ENCODE measurements at regions not wholly inside any gene's neighbourhood (a gene's known extent, or its start where the extent isn't known, plus 50 kb on each side); places are given as distances from the start of the nearest gene placed in this dataset.

- DNase-seq, result no peak
- H3K27ac ChIP-seq, result no peak overlapping the region
These were observed 104.1 kb upstream of the BASP1 start for GRCh38 chr5:17113174-17113958.

GRCh38 chr5:17114233-17114632 lies 103.2 kb upstream of the BASP1 start:
- no peak overlapping the region for H3K27ac ChIP-seq

More at GRCh38 chr5:17113174-17113958, 104.1 kb upstream of the BASP1 start:
- no peaks in the 10 kb centered on the region for H3K27me3 ChIP-seq (ENCODE audit: insufficient read depth, low read depth, severe bottlenecking)
- TF ChIP-seq CTCF (IDR thresholded peaks at IDR 0.05; ENCODE audit: low read depth, low read length), result no peak
- no peaks in the 10 kb centered on the region for H3K9me3 ChIP-seq (ENCODE audit: severe bottlenecking)
- H3K36me3 ChIP-seq, result no peaks in the 10 kb centered on the region
- no peak overlapping the region for H3K4me3 ChIP-seq (ENCODE audit: low read depth, low read length)

GRCh38 chr5:17114715-17115599 lies 102.5 kb upstream of the BASP1 start:
- DNase-seq, result no peak
- no peak overlapping the region for H3K4me3 ChIP-seq (ENCODE audit: low read depth, low read length)
- H3K27ac ChIP-seq, result no peak overlapping the region
- TF ChIP-seq CTCF (IDR thresholded peaks at IDR 0.05; ENCODE audit: low read depth, low read length), result no peak
- no peaks in the 10 kb centered on the region for H3K9me3 ChIP-seq (ENCODE audit: severe bottlenecking)
- H3K27me3 ChIP-seq (ENCODE audit: insufficient read depth, low read depth, severe bottlenecking), result no peaks in the 10 kb centered on the region
- no peaks in the 10 kb centered on the region for H3K36me3 ChIP-seq

More at GRCh38 chr5:17114233-17114632, 103.2 kb upstream of the BASP1 start:
- DNase-seq, result no peak
- H3K4me3 ChIP-seq (ENCODE audit: low read depth, low read length), result no peak overlapping the region
- TF ChIP-seq CTCF (IDR thresholded peaks at IDR 0.05; ENCODE audit: low read depth, low read length), result no peak
- H3K9me3 ChIP-seq (ENCODE audit: severe bottlenecking), result no peaks in the 10 kb centered on the region
- H3K36me3 ChIP-seq, result no peaks in the 10 kb centered on the region
- no peaks in the 10 kb centered on the region for H3K27me3 ChIP-seq (ENCODE audit: insufficient read depth, low read depth, severe bottlenecking)

GRCh38 chr5:17115855-17116254 lies 101.6 kb upstream of the BASP1 start:
- DNase-seq, result no peak
- Histone ChIP-seq H3K27me3 (ENCODE audit: insufficient read depth, low read depth, severe bottlenecking) (no peaks in the 10 kb centered on the region), H3K27ac (no peak overlapping the region), H3K9me3 (ENCODE audit: severe bottlenecking) (no peaks in the 10 kb centered on the region), H3K4me3 (ENCODE audit: low read depth, low read length) (no peak overlapping the region), H3K36me3 (no peaks in the 10 kb centered on the region)
- TF ChIP-seq CTCF (IDR thresholded peaks at IDR 0.05; ENCODE audit: low read depth, low read length), result no peak

DNA sequence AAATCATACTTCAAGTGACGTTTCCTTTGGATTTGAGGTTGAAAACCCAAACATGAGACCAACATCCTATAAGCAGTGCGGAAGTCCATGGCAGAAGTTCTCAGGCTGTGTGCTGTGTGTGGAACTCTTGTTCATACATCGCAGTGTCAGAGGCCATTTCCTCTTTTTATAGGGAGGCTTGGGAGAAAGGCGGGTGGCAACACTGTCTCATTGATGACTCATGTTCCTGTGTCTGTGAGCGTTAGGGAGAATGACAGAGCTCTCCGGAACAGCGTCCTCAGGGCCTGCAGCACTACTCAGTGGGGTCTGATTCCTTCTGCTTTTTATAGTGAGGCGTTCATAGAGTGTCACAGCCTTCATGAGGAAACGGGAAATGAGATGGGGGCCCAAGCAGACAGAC lies 98.8 kb upstream of the BASP1 start:
- DNase-seq, result no peak
- Histone ChIP-seq H3K36me3 (no peaks in the 10 kb centered on the region), H3K4me3 (ENCODE audit: low read depth, low read length) (no peak overlapping the region), H3K27me3 (ENCODE audit: insufficient read depth, low read depth, severe bottlenecking) (no peaks in the 10 kb centered on the region), H3K27ac (no peak overlapping the region), H3K9me3 (ENCODE audit: severe bottlenecking) (peaks cover 3% of the 10 kb centered on the region)
- no peak for TF ChIP-seq CTCF (IDR thresholded peaks at IDR 0.05; ENCODE audit: low read depth, low read length)

Data from WERI-Rb-1 (cell line).